ENCODE measurements at regions not wholly inside any gene's neighbourhood (a gene's known extent, or its start where the extent isn't known, plus 50 kb on each side); places are given as distances from the start of the nearest gene placed in this dataset.

GRCh38 chr3:3303636-3304035 is 124.1 kb upstream of the CRBN start (continued):
- no peak for TF ChIP-seq ATF3 (IDR thresholded peaks at IDR 0.05; ENCODE audit: insufficient read depth, low read depth, low read length)
- no peak for TF ChIP-seq NRF1 (IDR thresholded peaks at IDR 0.05; ENCODE audit: low read depth, low read length)
- no peak for TF ChIP-seq CHD7 (IDR thresholded peaks at IDR 0.05; ENCODE audit: insufficient replicate concordance, low read length)
- no peak for TF ChIP-seq TBP (IDR thresholded peaks at IDR 0.05; ENCODE audit: low read depth, low read length)
- TF ChIP-seq HDAC6 (IDR thresholded peaks at IDR 0.05; ENCODE audit: low read depth, low read length): no peak

Measured in H1 (cell line).